SIG-M5 treated with dmso at 0.1 percent for 504 hours (cell line): ENCODE measurements at regions not wholly inside any gene's neighbourhood (a gene's known extent, or its start where the extent isn't known, plus 50 kb on each side); places are given as distances from the start of the nearest gene placed in this dataset.
A peak's percentile ranks its signal among the peaks of the same experiment; 100 is the strongest.
"Not testable (repeated sequence)": the region's sequence is repeated elsewhere in the genome, so short reads cannot be mapped to it uniquely, and the experiment has no call there.

Experiments used
- DNase-seq: peaks from one replicate; lab custom pipeline; 2025; ENCODE audit not compliant: unreplicated experiment; lab: John Stamatoyannopoulos, UW

DNA sequence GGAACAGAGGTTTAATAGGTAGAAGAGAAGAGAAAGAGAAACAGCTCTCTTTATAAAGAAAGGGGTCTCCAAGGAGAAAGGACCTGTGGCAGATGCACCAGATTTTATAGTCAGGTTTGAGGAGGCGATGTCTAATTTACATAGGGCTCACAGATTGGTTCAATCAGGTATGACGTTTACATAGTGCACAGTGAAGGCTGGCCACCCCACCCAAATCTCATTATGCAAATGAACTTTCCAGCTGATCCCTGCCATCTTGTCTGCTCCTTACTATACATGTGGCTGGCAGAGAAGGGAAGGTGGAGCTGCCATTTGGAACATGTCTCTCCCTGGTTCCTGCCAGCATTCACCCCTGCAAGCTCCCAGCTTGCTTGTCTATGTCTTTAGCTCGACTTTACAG is 557.8 kb downstream of the SUCLG1 start:
- no peak for DNase-seq

DNA sequence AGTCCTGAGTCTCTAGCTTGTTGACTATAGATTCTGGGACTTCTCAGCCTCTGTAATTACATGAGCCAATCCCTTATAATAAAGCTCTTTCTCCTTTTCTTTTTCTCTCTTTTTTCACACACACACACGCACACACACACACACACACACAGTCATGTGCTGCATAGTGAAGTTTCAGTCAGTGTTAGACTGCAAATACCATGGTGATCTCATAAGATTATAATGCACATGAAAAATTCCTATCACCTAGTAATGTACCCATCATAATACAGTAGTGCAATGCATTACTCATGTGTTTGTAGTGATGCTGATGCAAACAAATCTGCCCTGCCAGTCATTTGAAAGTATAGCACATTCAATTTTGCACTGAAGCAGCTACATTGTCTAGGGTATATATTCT is 558.2 kb downstream of the SUCLG1 start:
- DNase-seq: no peak

DNA sequence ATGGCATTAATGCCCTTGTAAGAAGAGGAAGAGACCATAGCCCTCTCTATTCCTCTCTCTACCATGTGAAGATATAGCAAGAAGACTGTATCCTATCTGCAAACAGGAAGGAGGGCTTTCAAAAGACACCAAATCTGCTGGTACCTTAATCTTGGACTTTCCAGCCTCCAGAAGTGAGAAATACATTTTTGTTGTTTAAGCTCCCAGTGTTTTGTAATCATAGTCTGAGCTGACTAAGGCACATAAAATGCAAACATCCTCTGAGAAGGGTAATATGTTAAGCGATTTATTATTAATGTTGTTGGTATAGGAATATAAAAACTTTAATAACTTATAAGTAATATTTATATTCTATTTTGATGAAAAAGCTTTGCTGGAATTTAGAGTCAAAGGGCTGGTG is 559.8 kb downstream of the SUCLG1 start:
- DNase-seq: no peak

GRCh38 chr2:83894976-83895375 is 564.1 kb downstream of the SUCLG1 start:
- no peak for DNase-seq

DNA sequence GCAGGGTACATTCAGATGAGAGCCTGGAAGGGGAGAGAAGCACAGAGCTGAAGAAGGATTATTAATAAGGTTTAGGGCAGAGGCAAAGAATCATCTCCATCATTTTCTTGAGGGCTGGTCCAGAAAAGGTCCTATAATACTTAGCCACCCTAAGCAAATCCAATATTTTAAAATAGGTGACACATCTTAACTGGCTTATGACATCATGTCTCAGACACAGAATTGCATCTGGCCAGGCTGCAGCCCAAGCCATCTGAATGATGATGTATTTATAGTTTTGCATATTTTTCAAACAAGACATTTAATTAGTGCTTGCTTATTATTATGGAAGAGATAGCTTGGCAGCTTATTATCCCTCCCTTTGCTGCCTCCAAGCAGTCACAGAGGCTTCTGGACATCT is 571.3 kb downstream of the SUCLG1 start:
- DNase-seq: no peak

- no peak for DNase-seq
Observed at GRCh38 chr2:83879127-83879526, 580.0 kb downstream of the SUCLG1 start.

- not testable (repeated sequence) for DNase-seq
Observed at GRCh38 chr2:83877261-83877660, 581.8 kb downstream of the SUCLG1 start.

GRCh38 chr2:83874712-83875430 is 584.2 kb downstream of the SUCLG1 start:
- DNase-seq: no peak

- DNase-seq: no peak
Observed at GRCh38 chr2:83874066-83874465, 585.0 kb downstream of the SUCLG1 start.

- no peak for DNase-seq
Observed at GRCh38 chr2:83873110-83873509, 586.0 kb downstream of the SUCLG1 start.

- DNase-seq: no peak
Observed at GRCh38 chr2:83866211-83866610, 592.9 kb downstream of the SUCLG1 start.

- no peak for DNase-seq
Observed at GRCh38 chr2:83862600-83862999, 596.5 kb downstream of the SUCLG1 start.

GRCh38 chr2:83860320-83860719 is 598.8 kb downstream of the SUCLG1 start:
- no peak for DNase-seq

- no peak for DNase-seq
Observed at GRCh38 chr2:83859553-83859952, 599.5 kb downstream of the SUCLG1 start.

DNA sequence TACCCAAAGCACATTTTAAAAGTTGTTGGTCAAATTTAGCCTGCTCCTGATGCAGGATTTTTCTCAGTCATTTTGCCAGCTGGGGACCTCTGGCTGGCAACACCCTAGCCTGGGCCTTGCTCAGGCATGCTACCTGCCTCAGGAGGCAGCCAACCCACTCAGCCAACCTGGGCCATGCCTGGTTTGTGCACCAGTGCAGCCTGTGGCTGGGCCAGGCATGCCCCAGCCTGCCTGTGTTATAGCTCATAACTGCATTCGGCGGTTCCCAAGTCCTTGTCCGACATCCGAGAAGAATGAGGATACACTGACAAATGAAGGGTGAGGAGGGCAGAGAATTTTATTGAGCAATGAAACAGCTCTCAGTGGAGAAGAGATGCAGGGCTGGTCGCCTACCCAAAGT is 608.0 kb downstream of the SUCLG1 start:
- no peak for DNase-seq

DNA sequence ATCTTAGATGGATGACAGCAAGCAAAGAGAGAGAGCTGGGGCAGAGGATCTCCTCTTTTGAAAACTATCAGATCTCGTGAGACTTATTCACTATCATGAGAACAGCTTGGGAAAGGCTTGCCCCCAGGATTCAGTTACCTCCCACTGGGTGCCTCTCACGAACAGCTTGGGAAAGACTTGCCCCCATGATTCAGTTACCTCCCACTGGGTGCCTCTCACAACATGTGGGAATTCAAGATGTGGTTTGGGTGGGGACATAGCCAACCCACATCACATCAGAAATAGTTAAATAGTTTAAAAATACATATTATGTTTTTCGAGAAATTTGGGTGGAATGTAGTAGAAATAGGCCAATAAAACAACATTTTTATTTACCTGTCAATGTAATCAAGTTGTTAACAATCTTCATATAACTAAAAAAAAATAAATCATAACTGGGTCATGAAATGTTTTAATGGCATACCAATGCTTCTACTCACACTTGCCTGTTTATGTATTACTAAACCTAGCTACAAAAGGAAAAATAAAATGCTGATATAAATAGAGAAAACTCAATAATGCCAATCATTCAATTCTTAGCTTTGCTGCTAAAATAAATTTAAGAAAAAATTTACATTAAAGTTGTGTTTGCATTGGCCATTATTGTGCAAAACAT is 608.9 kb downstream of the SUCLG1 start:
- DNase-seq: no peak

DNA sequence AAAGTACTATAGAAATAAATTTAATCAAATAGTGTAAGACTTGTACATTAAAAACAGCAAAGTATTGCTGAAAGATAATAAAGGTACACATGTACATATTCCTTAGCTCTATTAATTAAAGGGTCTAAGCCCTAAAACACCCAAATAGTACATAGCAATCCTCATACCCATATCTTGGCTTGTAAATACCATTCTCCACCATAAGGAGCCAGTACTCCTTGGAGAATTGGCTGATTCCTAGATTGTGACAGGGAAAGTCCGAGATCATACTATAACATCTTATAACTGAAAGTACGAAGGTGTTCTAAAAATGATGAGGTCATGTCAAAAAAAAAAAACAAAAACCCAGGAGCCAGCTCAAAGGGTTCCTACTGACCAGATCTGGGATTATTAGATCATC is 614.6 kb downstream of the SUCLG1 start:
- DNase-seq: no peak

DNA sequence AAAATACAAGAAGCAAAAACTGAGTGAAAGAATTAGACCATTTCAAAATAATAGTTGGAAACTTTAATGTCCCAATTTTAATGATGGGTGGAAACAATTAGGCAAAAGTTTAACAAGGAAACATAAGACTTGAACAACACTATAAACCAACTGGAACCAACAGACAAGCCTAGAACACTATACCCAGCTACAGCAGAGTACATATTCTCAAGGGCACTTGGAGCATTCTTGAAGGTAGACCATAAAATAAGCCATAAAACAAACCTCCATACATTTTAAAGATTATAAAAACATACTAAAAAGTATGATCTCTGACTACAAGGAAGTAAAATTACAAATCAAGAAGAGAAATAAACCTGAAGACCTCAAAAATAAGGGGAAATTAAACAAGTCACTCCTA is 616.7 kb downstream of the SUCLG1 start:
- DNase-seq: no peak

DNA sequence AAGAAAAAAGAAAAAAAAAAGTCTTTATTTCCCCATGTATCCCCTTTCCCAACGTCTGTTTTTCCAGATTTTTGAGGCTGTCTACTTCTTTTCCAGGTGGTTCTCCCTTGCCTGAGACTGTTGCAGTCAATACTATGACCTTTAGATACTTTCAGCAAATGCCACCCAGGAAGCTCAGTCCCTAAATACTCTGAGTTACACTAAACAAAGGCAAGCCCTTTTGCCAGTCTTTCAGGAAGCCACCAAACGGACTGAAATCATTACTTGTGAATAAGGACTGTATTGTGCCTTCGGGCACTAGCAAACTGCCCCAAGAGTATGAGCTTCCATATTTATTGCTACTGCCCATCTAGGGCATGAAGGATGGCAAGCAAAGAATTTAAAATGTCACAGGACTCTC is 621.3 kb downstream of the SUCLG1 start:
- no peak for DNase-seq

DNA sequence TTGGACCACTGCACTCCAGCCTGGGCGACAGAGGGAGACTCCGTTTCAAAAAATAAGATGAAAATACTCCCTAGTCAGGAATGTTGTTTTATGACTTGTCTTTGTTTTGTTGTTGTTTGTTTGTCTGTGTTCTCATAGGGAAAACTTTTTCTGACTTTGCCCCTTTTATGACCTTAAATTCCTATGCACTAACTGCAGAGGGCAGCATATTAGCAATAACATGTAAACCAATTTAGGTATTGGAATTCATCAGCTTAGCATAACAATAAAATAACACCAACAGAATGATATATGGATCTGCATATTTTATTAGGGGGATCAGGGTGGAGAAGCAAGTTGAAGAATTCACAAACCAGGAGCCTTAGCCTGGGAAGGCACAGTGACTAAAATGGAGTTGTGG is 631.5 kb downstream of the SUCLG1 start:
- DNase-seq: no peak

DNA sequence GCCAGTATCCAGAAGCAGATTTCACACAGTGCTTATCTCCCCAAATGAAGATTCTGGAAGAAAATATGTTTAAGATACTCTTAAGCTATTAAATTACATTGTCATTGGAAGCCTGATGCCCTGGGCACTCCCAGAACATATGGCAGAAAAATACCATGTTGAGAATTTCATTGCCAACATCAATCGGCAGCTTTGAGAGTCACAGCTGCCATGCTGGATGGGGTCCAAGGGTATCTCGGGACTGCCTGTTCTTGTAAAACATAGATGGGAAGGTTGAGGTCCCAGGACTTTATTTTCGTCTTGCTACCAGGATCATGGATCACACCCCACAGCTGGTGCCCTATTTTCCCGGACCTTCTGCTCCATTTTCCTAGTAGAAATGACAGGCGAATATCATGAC is 632.5 kb downstream of the SUCLG1 start:
- DNase-seq: no peak

DNA sequence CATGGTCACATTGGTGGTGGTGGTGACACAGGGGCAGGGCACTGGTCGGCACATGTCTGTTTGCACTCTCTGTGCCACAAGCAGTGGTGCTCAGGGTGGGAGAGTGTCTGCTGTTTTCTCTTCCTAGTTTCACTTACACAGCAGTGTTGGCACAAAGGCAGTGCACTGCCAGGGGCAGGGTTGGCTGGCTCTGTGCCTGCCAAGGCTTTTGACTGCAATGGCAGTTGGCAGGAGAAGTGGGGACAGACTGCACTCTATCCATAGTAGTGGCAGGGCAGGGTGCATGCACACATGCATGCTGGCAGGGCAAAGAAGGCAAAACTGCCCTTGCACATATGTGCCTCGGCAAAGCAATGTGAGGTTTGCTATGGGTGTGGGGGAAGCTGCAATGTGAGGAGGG is 635.9 kb downstream of the SUCLG1 start:
- DNase-seq: no peak

- DNase-seq: peak; percentile 38
Observed at GRCh38 chr2:83817511-83817910, 641.6 kb downstream of the SUCLG1 start.
